Tibial nerve (tissue), 4 donors: ENCODE measurements at regions not wholly inside any gene's neighbourhood (a gene's known extent, or its start where the extent isn't known, plus 50 kb on each side); places are given as distances from the start of the nearest gene placed in this dataset.
"Not testable (repeated sequence)": the region's sequence is repeated elsewhere in the genome, so short reads cannot be mapped to it uniquely, and the experiment has no call there.

Source experiments
- DNase-seq, 2 donors: peaks; one replicate each; pipeline ENCODE4 v3.0.0-alpha.2; 2019; ENCODE audit warnings: low spot score in 2 of 2
- H3K27ac ChIP-seq, 4 donors: fragments of 200-600 bp; sonication (generic) in 3 of 4; one replicate each; pipeline ENCODE4 v1.5.1; 2017 to 2019; ENCODE audit warnings: mild to moderate bottlenecking in 1 of 4
- H3K27me3 ChIP-seq, 2 donors: fragments of 200-600 bp; sonication (generic) in 1 of 2; one replicate each; pipeline versions ENCODE4 v1.5.1 to v1.6.0; 2017 to 2019
- H3K36me3 ChIP-seq, 3 donors: fragments of 200-600 bp; sonication (generic); one replicate each; pipeline ENCODE4 v1.5.1; 2018 to 2019
- H3K4me1 ChIP-seq, 4 donors: fragments of 200-600 bp; sonication (generic) in 3 of 4; one replicate each; pipeline ENCODE4 v1.5.1; 2017 to 2019
- H3K4me3 ChIP-seq, 4 donors: fragments of 200-600 bp; sonication (generic) in 3 of 4; one replicate each; pipeline ENCODE4 v1.5.1; 2017 to 2019; ENCODE audit warnings: mild to moderate bottlenecking in 1 of 4, moderate library complexity in 1 of 4
- H3K9me3 ChIP-seq, 4 donors: fragments of 200-600 bp; sonication (generic) in 3 of 4; one replicate each; pipeline ENCODE4 v1.5.1; 2017 to 2019
- CTCF ChIP-seq, 5 experiments: fragments of 200-600 bp in 3 of 5; fragments of 450-650 bp in 2 of 5; sonication (generic) in 3 of 5; IDR thresholded peaks; one replicate each; pipeline ENCODE4 v1.5.1; 2016 to 2019; ENCODE audit warnings: antibody characterized with exemption in 5 of 5, mild to moderate bottlenecking in 3 of 5, moderate library complexity in 2 of 5
- EP300 ChIP-seq, 2 donors: sonication (generic); formaldehyde crosslinking; IDR thresholded peaks; one replicate each; pipeline ENCODE4 v1.6.1; 2017; ENCODE audit warnings: antibody characterized with exemption in 2 of 2, mild to moderate bottlenecking in 1 of 2
- POLR2A ChIP-seq, 2 donors: fragments of 450-650 bp; IDR thresholded peaks; one replicate each; pipeline ENCODE4 v1.6.1; 2017; ENCODE audit warnings: antibody characterized with exemption in 2 of 2, mild to moderate bottlenecking in 2 of 2, moderate library complexity in 2 of 2
- WGBS, 2 donors: methylation state at CpG; one replicate each; pipeline ENCODE4 v1.1.5; 2018; 5-methylcytosine and 5-hydroxymethylcytosine counted together

GRCh38 chr6:134797400-134798113, 152.3 kb downstream of the ALDH8A1 start:
- TF ChIP-seq CTCF (IDR thresholded peaks at IDR 0.05) (no peak), POLR2A (IDR thresholded peaks at IDR 0.05) (no peak), EP300 (IDR thresholded peaks at IDR 0.05) (no peak)
- Histone ChIP-seq H3K27me3 (no peaks in the 10 kb centered on the region), H3K36me3 (no peaks in the 10 kb centered on the region), H3K4me3 (no peak overlapping the region), H3K4me1 (no peaks in the 10 kb centered on the region), H3K9me3 (peaks cover 0 to 18% (median 0%) of the 10 kb centered on the region in 4 donors), H3K27ac (no peak overlapping the region)
- 46 to 47% methylated on average over 7 of the region's 7 CpGs for WGBS, 2 donors
- no peak for DNase-seq

- no peak for TF ChIP-seq EP300 (IDR thresholded peaks at IDR 0.05)
- no peak overlapping the region for H3K4me3 ChIP-seq
- H3K27ac ChIP-seq, result no peak overlapping the region
These were observed 154.2 kb downstream of the ALDH8A1 start for GRCh38 chr6:134795691-134796090.

GRCh38 chr6:134795001-134795400, 154.9 kb downstream of the ALDH8A1 start:
- H3K27ac ChIP-seq, result no peak overlapping the region
- WGBS, 2 donors, result 94 to 96% methylated on average over 7 of the region's 7 CpGs

More at GRCh38 chr6:134795691-134796090, 154.2 kb downstream of the ALDH8A1 start:
- 16 to 17% methylated on average over 1 of the region's 1 CpG for WGBS, 2 donors
- peaks cover 0 to 35% (median 2%) of the 10 kb centered on the region in 4 donors for H3K9me3 ChIP-seq
- no peaks in the 10 kb centered on the region for H3K4me1 ChIP-seq
- H3K27me3 ChIP-seq, result no peaks in the 10 kb centered on the region
- H3K36me3 ChIP-seq, result no peaks in the 10 kb centered on the region
- DNase-seq, result no peak

GRCh38 chr6:134791243-134791843, 158.6 kb downstream of the ALDH8A1 start:
- not testable (repeated sequence) for H3K27ac ChIP-seq, DNase-seq, H3K4me3 ChIP-seq, H3K27me3 ChIP-seq, H3K4me1 ChIP-seq, H3K36me3 ChIP-seq
- WGBS, 2 donors, result 95 to 97% methylated on average over 2 of the region's 2 CpGs
- peaks cover 0 to 46% (median 2%) of the 10 kb centered on the region in 4 donors for H3K9me3 ChIP-seq

More at GRCh38 chr6:134795001-134795400, 154.9 kb downstream of the ALDH8A1 start:
- Histone ChIP-seq H3K27me3 (no peaks in the 10 kb centered on the region), H3K36me3 (no peaks in the 10 kb centered on the region), H3K9me3 (peaks cover 0 to 42% (median 2%) of the 10 kb centered on the region in 4 donors), H3K4me3 (no peak overlapping the region), H3K4me1 (no peaks in the 10 kb centered on the region)
- DNase-seq, result no peak
- TF ChIP-seq POLR2A (IDR thresholded peaks at IDR 0.05), result no peak
- TF ChIP-seq EP300 (IDR thresholded peaks at IDR 0.05), result no peak
- TF ChIP-seq CTCF (IDR thresholded peaks at IDR 0.05), result no peak

- Histone ChIP-seq H3K9me3 (peaks cover 0 to 27% (median 2%) of the 10 kb centered on the region in 4 donors), H3K27ac (no peak overlapping the region), H3K4me3 (no peak overlapping the region), H3K36me3 (no peaks in the 10 kb centered on the region), H3K4me1 (no peaks in the 10 kb centered on the region), H3K27me3 (no peaks in the 10 kb centered on the region)
- TF ChIP-seq EP300 (IDR thresholded peaks at IDR 0.05) (no peak), POLR2A (IDR thresholded peaks at IDR 0.05) (no peak), CTCF (IDR thresholded peaks at IDR 0.05) (no peak)
- no peak for DNase-seq
- WGBS, 2 donors, result 82 to 83% methylated on average over 6 of the region's 6 CpGs
These were observed 162.5 kb downstream of the ALDH8A1 start for GRCh38 chr6:134787261-134787877.

GRCh38 chr6:134784336-134784735, 165.6 kb downstream of the ALDH8A1 start:
- Histone ChIP-seq H3K36me3 (no peaks in the 10 kb centered on the region), H3K4me3 (no peak overlapping the region), H3K27me3 (no peaks in the 10 kb centered on the region), H3K27ac (no peak overlapping the region), H3K4me1 (no peaks in the 10 kb centered on the region), H3K9me3 (peaks cover 0 to 8% (median 0%) of the 10 kb centered on the region in 4 donors)
- 82 to 84% methylated on average over 2 of the region's 2 CpGs for WGBS, 2 donors
- no peak for TF ChIP-seq POLR2A (IDR thresholded peaks at IDR 0.05)
- no peak for TF ChIP-seq EP300 (IDR thresholded peaks at IDR 0.05)
- no peak for TF ChIP-seq CTCF (IDR thresholded peaks at IDR 0.05)
- DNase-seq, result no peak
